ENCODE measurements at regions not wholly inside any gene's neighbourhood (a gene's known extent, or its start where the extent isn't known, plus 50 kb on each side); places are given as distances from the start of the nearest gene placed in this dataset.

- Histone ChIP-seq H3K9ac (ENCODE audit: low read length in 2 of 2) (no peak overlapping the region), H3K27me3 (ENCODE audit: control insufficient read depth in 1 of 2, insufficient read depth in 2 of 2, low read length in 2 of 2) (no peaks in the 10 kb centered on the region), H3K9me3 (ENCODE audit: control insufficient read depth in 2 of 2, low read length in 2 of 2) (no peaks in the 10 kb centered on the region), H3K4me3 (ENCODE audit: low read length in 2 of 2) (no peak overlapping the region), H3K27ac (ENCODE audit: low read length) (no peak overlapping the region), H3K36me3 (ENCODE audit: control insufficient read depth in 2 of 2, insufficient read depth in 2 of 2, low read length in 2 of 2) (no peaks in the 10 kb centered on the region), H3K4me1 (ENCODE audit: control insufficient read depth, insufficient read depth, low read length) (peaks cover 15% of the 10 kb centered on the region)
Measured at GRCh38 chr6:191487-192312, 100.6 kb upstream of the DUSP22 start.

- H3K36me3 ChIP-seq (ENCODE audit: control insufficient read depth in 2 of 2, insufficient read depth in 2 of 2, low read length in 2 of 2): no peaks in the 10 kb centered on the region
- no peaks in the 10 kb centered on the region for H3K27me3 ChIP-seq (ENCODE audit: control insufficient read depth in 1 of 2, insufficient read depth in 2 of 2, low read length in 2 of 2)
- no peak overlapping the region for H3K27ac ChIP-seq (ENCODE audit: low read length)
- H3K4me1 ChIP-seq (ENCODE audit: control insufficient read depth, insufficient read depth, low read length): peaks cover 9% of the 10 kb centered on the region
- no peaks in the 10 kb centered on the region for H3K9me3 ChIP-seq (ENCODE audit: control insufficient read depth in 2 of 2, low read length in 2 of 2)
- H3K9ac ChIP-seq (ENCODE audit: low read length in 2 of 2): no peak overlapping the region
- H3K4me3 ChIP-seq (ENCODE audit: low read length in 2 of 2): no peak overlapping the region
Measured at GRCh38 chr6:192313-192664, 100.0 kb upstream of the DUSP22 start.

GRCh38 chr6:193180-193579 lies 99.1 kb upstream of the DUSP22 start:
- no peaks in the 10 kb centered on the region for H3K36me3 ChIP-seq (ENCODE audit: control insufficient read depth in 2 of 2, insufficient read depth in 2 of 2, low read length in 2 of 2)
- H3K9ac ChIP-seq (ENCODE audit: low read length in 2 of 2): no peak overlapping the region
- no peak overlapping the region for H3K27ac ChIP-seq (ENCODE audit: low read length)

GRCh38 chr6:193773-194310 lies 98.4 kb upstream of the DUSP22 start:
- Histone ChIP-seq H3K27ac (ENCODE audit: low read length) (no peak overlapping the region), H3K36me3 (ENCODE audit: control insufficient read depth in 2 of 2, insufficient read depth in 2 of 2, low read length in 2 of 2) (no peaks in the 10 kb centered on the region), H3K9me3 (ENCODE audit: control insufficient read depth in 2 of 2, low read length in 2 of 2) (no peaks in the 10 kb centered on the region), H3K27me3 (ENCODE audit: control insufficient read depth in 1 of 2, insufficient read depth in 2 of 2, low read length in 2 of 2) (no peaks in the 10 kb centered on the region), H3K9ac (ENCODE audit: low read length in 2 of 2) (no peak overlapping the region), H3K4me3 (ENCODE audit: low read length in 2 of 2) (no peak overlapping the region), H3K4me1 (ENCODE audit: control insufficient read depth, insufficient read depth, low read length) (peaks cover 9% of the 10 kb centered on the region)

More at GRCh38 chr6:193180-193579, 99.1 kb upstream of the DUSP22 start:
- Histone ChIP-seq H3K4me3 (ENCODE audit: low read length in 2 of 2) (no peak overlapping the region), H3K27me3 (ENCODE audit: control insufficient read depth in 1 of 2, insufficient read depth in 2 of 2, low read length in 2 of 2) (no peaks in the 10 kb centered on the region), H3K4me1 (ENCODE audit: control insufficient read depth, insufficient read depth, low read length) (peaks cover 9% of the 10 kb centered on the region), H3K9me3 (ENCODE audit: control insufficient read depth in 2 of 2, low read length in 2 of 2) (no peaks in the 10 kb centered on the region)

- Histone ChIP-seq H3K9ac (ENCODE audit: low read length in 2 of 2) (no peak overlapping the region), H3K4me3 (ENCODE audit: low read length in 2 of 2) (no peak overlapping the region), H3K9me3 (ENCODE audit: control insufficient read depth in 2 of 2, low read length in 2 of 2) (no peaks in the 10 kb centered on the region), H3K27me3 (ENCODE audit: control insufficient read depth in 1 of 2, insufficient read depth in 2 of 2, low read length in 2 of 2) (no peaks in the 10 kb centered on the region), H3K36me3 (ENCODE audit: control insufficient read depth in 2 of 2, insufficient read depth in 2 of 2, low read length in 2 of 2) (no peaks in the 10 kb centered on the region), H3K4me1 (ENCODE audit: control insufficient read depth, insufficient read depth, low read length) (peaks cover 9% of the 10 kb centered on the region), H3K27ac (ENCODE audit: low read length) (peak overlapping the region; percentile 6)
Measured at GRCh38 chr6:195861-196360, 96.4 kb upstream of the DUSP22 start.

GRCh38 chr6:196543-196942 lies 95.7 kb upstream of the DUSP22 start:
- Histone ChIP-seq H3K4me1 (ENCODE audit: control insufficient read depth, insufficient read depth, low read length) (peaks cover 9% of the 10 kb centered on the region), H3K36me3 (ENCODE audit: control insufficient read depth in 2 of 2, insufficient read depth in 2 of 2, low read length in 2 of 2) (no peaks in the 10 kb centered on the region), H3K9me3 (ENCODE audit: control insufficient read depth in 2 of 2, low read length in 2 of 2) (no peaks in the 10 kb centered on the region), H3K9ac (ENCODE audit: low read length in 2 of 2) (no peak overlapping the region), H3K27me3 (ENCODE audit: control insufficient read depth in 1 of 2, insufficient read depth in 2 of 2, low read length in 2 of 2) (no peaks in the 10 kb centered on the region), H3K4me3 (ENCODE audit: low read length in 2 of 2) (no peak overlapping the region), H3K27ac (ENCODE audit: low read length) (no peak overlapping the region)

- no peak overlapping the region for H3K9ac ChIP-seq (ENCODE audit: low read length in 2 of 2)
- no peaks in the 10 kb centered on the region for H3K36me3 ChIP-seq (ENCODE audit: control insufficient read depth in 2 of 2, insufficient read depth in 2 of 2, low read length in 2 of 2)
- H3K9me3 ChIP-seq (ENCODE audit: control insufficient read depth in 2 of 2, low read length in 2 of 2): no peaks in the 10 kb centered on the region
- no peak overlapping the region for H3K27ac ChIP-seq (ENCODE audit: low read length)
- H3K4me3 ChIP-seq (ENCODE audit: low read length in 2 of 2): no peak overlapping the region
- H3K27me3 ChIP-seq (ENCODE audit: control insufficient read depth in 1 of 2, insufficient read depth in 2 of 2, low read length in 2 of 2): no peaks in the 10 kb centered on the region
- no peaks in the 10 kb centered on the region for H3K4me1 ChIP-seq (ENCODE audit: control insufficient read depth, insufficient read depth, low read length)
Measured at GRCh38 chr6:203661-204060, 88.6 kb upstream of the DUSP22 start.

GRCh38 chr6:206264-206663 lies 86.0 kb upstream of the DUSP22 start:
- Histone ChIP-seq H3K36me3 (ENCODE audit: control insufficient read depth in 2 of 2, insufficient read depth in 2 of 2, low read length in 2 of 2) (no peaks in the 10 kb centered on the region), H3K27ac (ENCODE audit: low read length) (no peak overlapping the region), H3K4me1 (ENCODE audit: control insufficient read depth, insufficient read depth, low read length) (no peaks in the 10 kb centered on the region), H3K9ac (ENCODE audit: low read length in 2 of 2) (no peak overlapping the region), H3K27me3 (ENCODE audit: control insufficient read depth in 1 of 2, insufficient read depth in 2 of 2, low read length in 2 of 2) (no peaks in the 10 kb centered on the region), H3K9me3 (ENCODE audit: control insufficient read depth in 2 of 2, low read length in 2 of 2) (no peaks in the 10 kb centered on the region), H3K4me3 (ENCODE audit: low read length in 2 of 2) (no peak overlapping the region)

- Histone ChIP-seq H3K36me3 (ENCODE audit: control insufficient read depth in 2 of 2, insufficient read depth in 2 of 2, low read length in 2 of 2) (no peaks in the 10 kb centered on the region), H3K27me3 (ENCODE audit: control insufficient read depth in 1 of 2, insufficient read depth in 2 of 2, low read length in 2 of 2) (no peaks in the 10 kb centered on the region), H3K9ac (ENCODE audit: low read length in 2 of 2) (no peak overlapping the region), H3K9me3 (ENCODE audit: control insufficient read depth in 2 of 2, low read length in 2 of 2) (no peaks in the 10 kb centered on the region), H3K4me1 (ENCODE audit: control insufficient read depth, insufficient read depth, low read length) (peaks cover 9% of the 10 kb centered on the region), H3K4me3 (ENCODE audit: low read length in 2 of 2) (no peak overlapping the region), H3K27ac (ENCODE audit: low read length) (no peak overlapping the region)
Measured at GRCh38 chr6:208364-208763, 83.9 kb upstream of the DUSP22 start.

- no peaks in the 10 kb centered on the region for H3K9me3 ChIP-seq (ENCODE audit: control insufficient read depth in 2 of 2, low read length in 2 of 2)
- H3K27me3 ChIP-seq (ENCODE audit: control insufficient read depth in 1 of 2, insufficient read depth in 2 of 2, low read length in 2 of 2): no peaks in the 10 kb centered on the region
- no peak overlapping the region for H3K9ac ChIP-seq (ENCODE audit: low read length in 2 of 2)
- no peak overlapping the region for H3K27ac ChIP-seq (ENCODE audit: low read length)
- no peak overlapping the region for H3K4me3 ChIP-seq (ENCODE audit: low read length in 2 of 2)
- peaks cover 9% of the 10 kb centered on the region for H3K4me1 ChIP-seq (ENCODE audit: control insufficient read depth, insufficient read depth, low read length)
- H3K36me3 ChIP-seq (ENCODE audit: control insufficient read depth in 2 of 2, insufficient read depth in 2 of 2, low read length in 2 of 2): no peaks in the 10 kb centered on the region
Measured at GRCh38 chr6:208938-209337, 83.3 kb upstream of the DUSP22 start.

- Histone ChIP-seq H3K9me3 (ENCODE audit: control insufficient read depth in 2 of 2, low read length in 2 of 2) (no peaks in the 10 kb centered on the region), H3K4me1 (ENCODE audit: control insufficient read depth, insufficient read depth, low read length) (peaks cover 9% of the 10 kb centered on the region), H3K27ac (ENCODE audit: low read length) (no peak overlapping the region), H3K4me3 (ENCODE audit: low read length in 2 of 2) (no peak overlapping the region), H3K36me3 (ENCODE audit: control insufficient read depth in 2 of 2, insufficient read depth in 2 of 2, low read length in 2 of 2) (no peaks in the 10 kb centered on the region), H3K27me3 (ENCODE audit: control insufficient read depth in 1 of 2, insufficient read depth in 2 of 2, low read length in 2 of 2) (no peaks in the 10 kb centered on the region), H3K9ac (ENCODE audit: low read length in 2 of 2) (no peak overlapping the region)
Measured at GRCh38 chr6:209432-210103, 82.7 kb upstream of the DUSP22 start.
